DMS79 treated with DMSO at 0.1 percent for 48 hours (cell line): ENCODE measurements at regions not wholly inside any gene's neighbourhood (a gene's known extent, or its start where the extent isn't known, plus 50 kb on each side); places are given as distances from the start of the nearest gene placed in this dataset.
A peak's percentile ranks its signal among the peaks of the same experiment; 100 is the strongest.

Experiments
- DNase-seq: peaks from one replicate; lab custom pipeline; 2025; lab: John Stamatoyannopoulos, UW

- DNase-seq: no peak
These were observed 277.6 kb upstream of the NWD2 start for GRCh38 chr4:36966756-36967460.

- no peak for DNase-seq
These were observed 265.0 kb upstream of the NWD2 start for GRCh38 chr4:36979533-36979932.

DNA sequence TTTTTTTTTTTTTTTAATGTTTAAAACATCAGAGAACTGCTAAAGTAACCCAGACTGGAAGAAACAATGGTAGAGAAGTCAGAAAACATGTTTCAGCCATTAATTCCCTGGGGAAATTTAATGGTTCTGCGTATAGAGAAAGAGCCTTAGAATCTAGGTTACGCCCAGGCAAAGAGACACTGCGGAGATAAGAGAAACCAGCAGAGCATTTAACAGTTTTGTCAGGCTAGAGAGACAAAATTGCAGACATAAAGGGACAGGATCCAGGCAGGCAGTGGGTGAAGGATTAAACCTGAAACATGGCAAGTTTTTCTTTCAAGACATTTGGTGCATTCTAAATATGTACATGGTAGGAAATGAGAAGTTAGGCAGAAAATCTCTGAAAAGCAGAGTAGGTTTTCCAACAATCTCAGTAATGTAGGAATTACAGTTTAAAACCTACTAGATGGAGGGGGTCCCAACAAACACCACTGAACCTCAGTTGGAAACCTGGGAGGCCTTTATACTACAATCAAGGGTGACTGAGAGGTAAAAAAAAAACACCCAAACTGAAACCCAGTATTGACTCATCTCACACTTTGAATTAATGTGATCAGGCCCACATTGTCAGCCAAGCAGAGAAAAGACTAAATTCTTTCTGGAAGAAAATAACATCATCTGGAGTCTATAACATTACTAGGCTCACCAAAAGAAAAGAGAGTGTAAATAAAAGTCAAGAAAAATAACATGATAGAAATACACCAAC, 254.2 kb upstream of the NWD2 start:
- no peak for DNase-seq

DNA sequence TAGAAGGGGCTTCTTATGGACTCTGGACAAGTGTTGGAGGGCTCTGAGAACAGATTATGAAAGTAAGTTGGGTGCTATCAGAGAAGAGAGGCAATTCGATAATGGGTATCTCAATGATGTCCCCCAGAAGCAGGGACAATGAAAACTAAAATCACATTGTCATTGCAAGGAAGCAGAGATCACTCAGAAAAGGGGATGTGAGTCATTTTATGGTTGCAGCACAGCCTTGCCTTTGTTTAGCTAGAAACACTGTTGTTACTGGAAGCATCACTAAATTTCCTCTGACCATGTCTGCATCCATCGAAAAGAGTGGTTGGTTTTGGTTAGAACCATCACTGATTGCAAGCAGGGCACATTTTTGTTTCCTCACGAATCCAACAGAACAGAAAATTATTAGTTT, 246.8 kb upstream of the NWD2 start:
- no peak for DNase-seq

DNA sequence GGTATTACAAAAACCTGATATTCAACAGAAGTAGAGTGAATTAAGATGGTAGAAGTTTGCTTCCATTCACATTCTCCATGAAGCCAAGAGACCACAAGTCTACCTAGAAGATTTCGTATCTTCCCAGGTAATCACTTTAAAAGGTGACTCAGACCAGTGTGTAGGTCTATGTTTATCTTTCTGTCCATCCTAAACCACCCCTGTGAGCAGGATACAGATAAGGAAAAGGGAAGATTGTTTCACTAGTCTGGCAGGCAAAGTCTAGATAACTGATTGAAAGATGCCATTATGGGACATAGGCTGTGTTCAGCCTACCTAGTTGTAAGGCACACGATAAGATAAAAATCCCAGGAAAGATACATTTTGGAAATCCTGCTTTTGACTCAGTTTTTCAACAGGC, 244.3 kb upstream of the NWD2 start:
- DNase-seq: no peak

DNA sequence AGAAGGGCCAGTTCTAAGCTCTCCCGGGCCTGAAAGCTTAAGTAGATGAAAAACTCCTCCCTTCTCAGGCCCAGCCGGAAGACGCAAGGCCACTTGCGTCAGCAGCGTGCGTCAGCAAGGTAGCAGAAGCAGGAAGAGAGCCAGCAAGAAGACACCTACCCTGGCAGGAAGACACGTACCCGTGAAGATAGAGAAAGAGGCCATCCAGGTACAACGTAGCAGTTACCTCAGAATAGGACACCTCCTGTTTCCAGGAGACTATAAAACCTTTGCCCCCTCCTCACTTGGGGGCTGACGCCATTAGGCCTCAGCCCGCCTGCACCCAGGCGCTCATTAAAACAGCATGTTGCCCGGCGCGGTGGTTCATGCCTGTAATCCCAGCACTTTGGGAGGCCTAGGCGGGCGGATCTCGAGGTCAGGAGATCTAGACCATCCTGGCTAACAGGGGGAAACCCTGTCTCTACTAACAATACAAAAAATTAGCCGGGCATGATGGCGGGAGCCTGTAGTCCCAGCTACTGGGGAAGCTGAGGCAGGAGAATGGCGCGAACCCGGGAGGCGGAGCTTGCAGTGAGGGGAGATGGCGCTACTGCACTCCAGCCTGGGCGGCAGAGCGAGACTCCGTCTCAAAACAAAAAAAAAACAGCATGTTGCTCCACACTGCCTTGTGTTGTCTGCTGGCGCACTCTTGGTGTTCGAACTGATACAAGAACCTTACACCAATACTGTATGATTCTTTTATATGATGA, 242.7 kb upstream of the NWD2 start:
- no peak for DNase-seq

DNA sequence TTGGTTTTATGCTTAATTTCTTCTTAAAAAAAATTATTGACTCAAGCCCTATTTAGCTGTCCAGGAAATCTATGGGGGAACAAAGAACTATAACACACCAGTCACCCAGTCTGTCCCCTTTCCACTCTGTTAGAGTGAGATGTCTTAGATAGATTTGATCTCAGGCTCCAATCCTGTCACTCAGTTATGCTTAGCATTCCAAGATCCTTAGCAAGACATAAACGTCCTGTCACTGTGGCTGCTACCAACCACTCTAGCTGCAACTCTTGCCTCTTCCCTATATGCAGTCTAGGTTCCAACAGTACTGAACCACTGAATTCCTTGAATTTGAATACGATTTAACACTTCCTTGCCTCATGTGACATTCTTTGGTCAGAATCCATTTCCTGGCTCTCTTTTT, 241.9 kb upstream of the NWD2 start:
- DNase-seq: no peak

- no peak for DNase-seq
These were observed 236.3 kb upstream of the NWD2 start for GRCh38 chr4:37008199-37008598.

GRCh38 chr4:37014584-37014983, 230.0 kb upstream of the NWD2 start:
- DNase-seq: no peak

- no peak for DNase-seq
These were observed 229.2 kb upstream of the NWD2 start for GRCh38 chr4:37015391-37015790.

DNA sequence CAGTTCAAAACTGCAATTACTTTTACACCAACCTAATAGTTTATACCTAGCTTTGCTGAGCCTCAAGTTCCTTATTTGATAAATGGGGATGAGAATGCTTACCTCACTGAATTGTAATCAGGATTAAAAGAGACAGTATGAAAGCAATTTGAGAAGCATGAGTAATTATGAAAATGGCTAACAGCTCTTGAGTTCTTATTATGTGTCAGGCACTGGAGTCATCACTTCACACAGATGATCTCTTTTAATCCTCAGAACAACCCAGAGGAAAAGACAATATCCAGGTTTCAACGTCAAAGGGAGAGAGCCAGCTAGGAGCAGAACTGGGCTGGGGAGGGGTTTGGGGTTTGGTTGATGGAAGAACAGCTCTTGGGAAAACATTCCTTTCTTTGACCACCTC, 221.0 kb upstream of the NWD2 start:
- no peak for DNase-seq

DNA sequence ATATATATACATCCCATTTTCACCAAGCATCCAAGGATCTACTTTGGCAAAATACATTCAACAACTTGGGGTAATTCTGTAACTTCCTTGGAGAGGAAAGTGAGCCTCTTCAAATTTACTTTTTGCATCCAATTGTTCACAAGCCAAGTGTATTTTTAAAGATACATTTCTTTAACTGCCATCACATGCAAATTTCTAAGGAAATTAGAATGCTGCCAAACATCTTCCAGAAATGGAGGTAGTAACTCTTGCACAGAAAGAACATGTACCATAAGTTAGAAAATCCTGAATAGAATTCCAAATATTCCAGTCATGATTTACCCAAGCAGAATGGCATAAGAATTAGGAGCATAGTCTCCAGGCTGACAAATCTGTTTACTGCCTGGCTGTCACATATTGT, 220.5 kb upstream of the NWD2 start:
- no peak for DNase-seq

- no peak for DNase-seq
These were observed 203.7 kb upstream of the NWD2 start for GRCh38 chr4:37040816-37041215.

- DNase-seq: no peak
These were observed 201.2 kb upstream of the NWD2 start for GRCh38 chr4:37043342-37043741.

- DNase-seq: no peak
These were observed 193.4 kb upstream of the NWD2 start for GRCh38 chr4:37051111-37051510.

DNA sequence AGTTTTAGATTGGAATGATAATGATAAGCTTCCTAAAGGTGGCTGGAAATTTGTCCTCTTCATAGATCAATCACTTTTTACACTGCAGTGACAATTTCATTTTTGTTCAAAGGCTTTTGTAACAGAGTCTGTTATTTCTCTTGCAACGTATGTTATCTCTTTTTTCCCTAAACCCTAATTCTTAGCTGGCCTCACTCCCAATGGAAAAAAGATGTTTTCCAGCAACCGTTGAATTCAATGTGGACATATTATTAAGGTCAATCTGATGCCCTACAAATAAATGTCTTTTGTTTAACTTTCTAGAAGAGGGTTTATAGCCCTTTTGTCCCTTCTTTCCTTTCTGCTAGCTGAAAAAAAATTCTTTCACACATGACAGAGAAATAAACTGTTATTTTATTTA, 192.7 kb upstream of the NWD2 start:
- DNase-seq: no peak

DNA sequence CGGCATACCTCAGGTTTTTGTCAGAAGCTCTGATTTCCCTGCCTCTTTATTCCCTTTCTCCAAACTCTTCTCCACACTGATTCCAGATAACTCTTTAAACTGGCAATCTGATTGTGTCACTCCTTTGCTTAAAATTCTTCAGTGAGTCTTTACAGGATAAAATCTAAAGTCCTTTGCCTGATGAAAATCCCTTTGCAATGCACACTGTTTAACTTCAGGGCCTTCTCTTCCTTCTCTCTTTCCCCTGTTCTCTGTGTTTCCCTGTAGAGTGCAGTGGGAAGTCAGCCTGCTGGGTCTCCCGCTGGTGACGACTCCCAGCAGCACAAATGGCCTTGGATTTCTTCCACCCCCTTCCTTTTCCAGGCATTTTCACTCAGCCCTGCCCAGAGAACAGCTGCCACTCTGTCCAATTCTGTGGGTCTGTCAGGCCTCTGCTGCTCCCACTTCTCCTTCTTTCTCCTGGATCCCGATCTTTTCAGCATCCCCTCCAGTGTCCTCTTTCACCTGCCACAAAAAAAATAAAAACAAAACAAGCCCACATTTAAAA, 189.9 kb upstream of the NWD2 start:
- no peak for DNase-seq

GRCh38 chr4:37058826-37059225, 185.7 kb upstream of the NWD2 start:
- no peak for DNase-seq

- peak; percentile 1 for DNase-seq
These were observed 178.4 kb upstream of the NWD2 start for GRCh38 chr4:37066159-37066558.

DNA sequence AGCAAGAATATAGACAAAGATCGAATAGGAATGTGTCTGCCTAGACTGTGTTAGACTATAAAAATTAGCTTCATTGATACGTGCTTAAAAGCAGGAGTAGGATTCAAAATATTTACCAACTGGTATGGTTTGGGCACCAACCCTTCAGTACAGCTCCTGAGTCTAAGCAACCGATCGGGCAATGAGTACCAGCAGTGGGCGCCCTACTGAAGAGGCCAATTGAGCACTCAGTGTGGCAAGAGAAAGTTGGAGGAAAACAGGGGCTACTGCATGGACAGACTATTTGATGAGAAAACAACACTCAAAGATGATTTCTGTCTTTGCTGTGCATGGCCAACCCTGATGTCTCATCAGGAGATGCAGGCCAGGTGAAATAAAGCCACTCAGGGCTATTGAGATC, 176.0 kb upstream of the NWD2 start:
- DNase-seq: no peak

- DNase-seq: no peak
These were observed 174.5 kb upstream of the NWD2 start for GRCh38 chr4:37070041-37070440.

GRCh38 chr4:37071576-37071975, 173.0 kb upstream of the NWD2 start:
- DNase-seq: no peak
